HFF-Myc (cell line): ENCODE measurements at regions not wholly inside any gene's neighbourhood (a gene's known extent, or its start where the extent isn't known, plus 50 kb on each side); places are given as distances from the start of the nearest gene placed in this dataset.

Experiments used
- DNase-seq: peaks from one replicate; pipeline ENCODE4 v3.0.0-alpha.2; 2011; ENCODE audit warnings: low read depth; ENCODE audit errors: extremely low read depth
- H3K4me3 ChIP-seq: replicated peaks from 2 replicates; pipeline ENCODE4 v1.5.1; 2011; ENCODE audit warnings: low read depth, mild to moderate bottlenecking, control low read depth, low read length
- TF ChIP-seq, protein P1 (sequence below): IDR thresholded peaks from 2 replicates; pipeline ENCODE4 v1.5.1; 2012; ENCODE audit warnings: mild to moderate bottlenecking, low read depth, low read length, control low read depth; ENCODE audit errors: missing control alignments

DNA sequence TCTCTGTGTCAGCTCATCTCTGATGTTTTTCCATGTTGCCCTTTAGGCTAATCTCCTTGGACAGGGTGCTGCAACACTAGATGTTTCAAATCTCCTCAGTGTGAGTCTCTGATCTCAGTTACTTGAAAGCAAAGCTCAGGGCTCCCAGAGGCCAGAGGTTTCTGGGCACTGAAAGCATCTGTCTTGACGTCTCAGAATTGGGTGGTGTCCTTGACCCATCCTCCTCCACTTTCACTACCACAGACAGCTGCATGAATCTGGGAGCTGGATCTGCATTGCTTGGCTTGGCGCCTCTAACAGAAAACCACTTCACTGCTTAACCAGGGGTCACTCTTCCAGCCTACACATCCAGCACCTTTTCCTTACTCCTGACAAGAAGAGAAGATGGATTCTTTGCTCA, 399.4 kb downstream of the NXPE2 start:
- TF ChIP-seq, protein P1, sequence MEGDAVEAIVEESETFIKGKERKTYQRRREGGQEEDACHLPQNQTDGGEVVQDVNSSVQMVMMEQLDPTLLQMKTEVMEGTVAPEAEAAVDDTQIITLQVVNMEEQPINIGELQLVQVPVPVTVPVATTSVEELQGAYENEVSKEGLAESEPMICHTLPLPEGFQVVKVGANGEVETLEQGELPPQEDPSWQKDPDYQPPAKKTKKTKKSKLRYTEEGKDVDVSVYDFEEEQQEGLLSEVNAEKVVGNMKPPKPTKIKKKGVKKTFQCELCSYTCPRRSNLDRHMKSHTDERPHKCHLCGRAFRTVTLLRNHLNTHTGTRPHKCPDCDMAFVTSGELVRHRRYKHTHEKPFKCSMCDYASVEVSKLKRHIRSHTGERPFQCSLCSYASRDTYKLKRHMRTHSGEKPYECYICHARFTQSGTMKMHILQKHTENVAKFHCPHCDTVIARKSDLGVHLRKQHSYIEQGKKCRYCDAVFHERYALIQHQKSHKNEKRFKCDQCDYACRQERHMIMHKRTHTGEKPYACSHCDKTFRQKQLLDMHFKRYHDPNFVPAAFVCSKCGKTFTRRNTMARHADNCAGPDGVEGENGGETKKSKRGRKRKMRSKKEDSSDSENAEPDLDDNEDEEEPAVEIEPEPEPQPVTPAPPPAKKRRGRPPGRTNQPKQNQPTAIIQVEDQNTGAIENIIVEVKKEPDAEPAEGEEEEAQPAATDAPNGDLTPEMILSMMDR: no peak
- no peak for DNase-seq
- no peak overlapping the region for H3K4me3 ChIP-seq

GRCh38 chr11:115078461-115079438, 400.4 kb downstream of the NXPE2 start:
- DNase-seq: no peak
- TF ChIP-seq, protein P1: no peak

DNA sequence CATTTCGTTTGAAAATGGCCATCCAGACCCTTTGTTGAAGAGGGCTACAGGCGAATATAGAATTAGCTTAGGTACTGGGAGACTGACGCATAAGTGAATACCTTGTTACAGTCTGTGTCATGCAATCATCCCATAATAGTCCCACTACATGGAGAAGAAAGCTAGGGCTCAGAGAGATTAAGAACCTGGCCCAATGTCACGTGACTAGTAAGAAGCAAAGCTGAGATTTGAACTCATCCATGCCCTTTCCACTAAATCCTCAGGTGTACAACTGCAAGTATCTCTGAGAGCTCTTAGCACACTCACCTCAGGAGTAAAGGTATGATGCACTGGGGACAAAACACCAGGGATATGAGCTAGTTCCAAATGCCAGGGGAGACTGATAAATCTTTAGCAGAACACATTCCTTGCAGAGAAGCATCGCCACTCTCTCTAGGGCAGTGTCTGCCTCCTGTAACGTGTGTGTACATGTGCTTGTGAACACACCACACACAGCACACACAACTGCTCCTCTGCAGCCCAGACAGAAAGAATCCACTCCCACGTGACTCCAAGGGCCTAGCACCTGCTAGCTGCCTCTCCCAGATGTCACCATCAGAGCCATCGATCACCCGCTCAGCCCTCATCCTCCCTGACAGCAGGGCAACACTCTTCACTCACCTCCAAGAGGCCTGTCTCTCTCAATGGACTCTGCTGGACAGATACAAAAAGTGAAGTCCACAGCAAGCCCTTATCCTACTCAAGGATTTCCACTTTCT, 402.8 kb downstream of the NXPE2 start:
- TF ChIP-seq, protein P1: no peak
- DNase-seq: no peak
- H3K4me3 ChIP-seq: no peak overlapping the region

More at GRCh38 chr11:115078461-115079438, 400.4 kb downstream of the NXPE2 start:
- no peak overlapping the region for H3K4me3 ChIP-seq

GRCh38 chr11:115081972-115082371, 403.6 kb downstream of the NXPE2 start:
- no peak overlapping the region for H3K4me3 ChIP-seq
- TF ChIP-seq, protein P1: no peak
- DNase-seq: no peak

- no peak overlapping the region for H3K4me3 ChIP-seq
- no peak for DNase-seq
- TF ChIP-seq, protein P1: no peak
These were observed 404.9 kb downstream of the NXPE2 start for GRCh38 chr11:115083144-115083806.

DNA sequence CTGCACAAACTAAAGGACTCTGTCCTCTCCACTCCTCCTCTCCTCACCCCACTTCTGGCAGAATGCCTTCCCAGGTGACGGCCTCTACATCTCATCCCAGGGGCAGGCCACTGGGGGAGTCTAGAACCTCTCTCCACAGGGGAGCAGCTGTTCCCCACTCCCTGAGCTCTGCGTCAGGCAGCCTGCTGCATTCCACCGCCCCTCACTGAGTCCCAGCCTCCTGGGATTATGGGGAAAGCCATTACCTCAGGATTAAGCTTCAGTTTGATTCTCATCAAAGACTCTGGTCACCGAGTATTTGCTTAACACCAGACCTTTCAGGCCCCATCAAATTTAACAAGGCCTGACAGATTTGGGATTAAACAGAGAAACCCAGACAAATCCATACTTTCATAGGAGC, 405.9 kb downstream of the NXPE2 start:
- no peak for DNase-seq
- no peak overlapping the region for H3K4me3 ChIP-seq
- TF ChIP-seq, protein P1: no peak
